ENCODE measurements at regions not wholly inside any gene's neighbourhood (a gene's known extent, or its start where the extent isn't known, plus 50 kb on each side); places are given as distances from the start of the nearest gene placed in this dataset.

DNA sequence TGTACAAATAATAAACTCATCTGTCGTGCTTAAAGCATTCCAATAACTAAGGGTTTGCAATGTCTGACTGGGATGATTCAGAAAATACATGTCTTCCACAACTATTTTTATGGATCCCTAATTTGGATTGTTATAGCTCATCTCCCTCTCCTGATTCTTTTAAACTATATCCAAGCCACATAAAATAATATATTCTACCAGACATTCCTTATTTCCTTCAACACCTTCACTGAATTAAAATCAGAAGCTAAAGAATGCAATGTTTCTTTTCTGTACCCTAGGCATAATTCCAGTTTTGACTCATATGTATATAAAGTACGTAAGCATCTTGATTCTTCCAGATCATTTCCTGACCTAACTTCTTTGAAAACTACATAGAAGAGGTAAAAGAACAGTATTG is 420.4 kb downstream of the EFNB2 start (continued):
- TF ChIP-seq, protein P1, sequence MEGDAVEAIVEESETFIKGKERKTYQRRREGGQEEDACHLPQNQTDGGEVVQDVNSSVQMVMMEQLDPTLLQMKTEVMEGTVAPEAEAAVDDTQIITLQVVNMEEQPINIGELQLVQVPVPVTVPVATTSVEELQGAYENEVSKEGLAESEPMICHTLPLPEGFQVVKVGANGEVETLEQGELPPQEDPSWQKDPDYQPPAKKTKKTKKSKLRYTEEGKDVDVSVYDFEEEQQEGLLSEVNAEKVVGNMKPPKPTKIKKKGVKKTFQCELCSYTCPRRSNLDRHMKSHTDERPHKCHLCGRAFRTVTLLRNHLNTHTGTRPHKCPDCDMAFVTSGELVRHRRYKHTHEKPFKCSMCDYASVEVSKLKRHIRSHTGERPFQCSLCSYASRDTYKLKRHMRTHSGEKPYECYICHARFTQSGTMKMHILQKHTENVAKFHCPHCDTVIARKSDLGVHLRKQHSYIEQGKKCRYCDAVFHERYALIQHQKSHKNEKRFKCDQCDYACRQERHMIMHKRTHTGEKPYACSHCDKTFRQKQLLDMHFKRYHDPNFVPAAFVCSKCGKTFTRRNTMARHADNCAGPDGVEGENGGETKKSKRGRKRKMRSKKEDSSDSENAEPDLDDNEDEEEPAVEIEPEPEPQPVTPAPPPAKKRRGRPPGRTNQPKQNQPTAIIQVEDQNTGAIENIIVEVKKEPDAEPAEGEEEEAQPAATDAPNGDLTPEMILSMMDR (conservative IDR thresholded peaks at IDR 0.05; ENCODE audit: low read depth in 2 of 2), result no peak
- TF ChIP-seq EZH2phosphoT487 (IDR thresholded peaks at IDR 0.05; ENCODE audit: unreplicated experiment), result no peak
- TF ChIP-seq, protein P2, sequence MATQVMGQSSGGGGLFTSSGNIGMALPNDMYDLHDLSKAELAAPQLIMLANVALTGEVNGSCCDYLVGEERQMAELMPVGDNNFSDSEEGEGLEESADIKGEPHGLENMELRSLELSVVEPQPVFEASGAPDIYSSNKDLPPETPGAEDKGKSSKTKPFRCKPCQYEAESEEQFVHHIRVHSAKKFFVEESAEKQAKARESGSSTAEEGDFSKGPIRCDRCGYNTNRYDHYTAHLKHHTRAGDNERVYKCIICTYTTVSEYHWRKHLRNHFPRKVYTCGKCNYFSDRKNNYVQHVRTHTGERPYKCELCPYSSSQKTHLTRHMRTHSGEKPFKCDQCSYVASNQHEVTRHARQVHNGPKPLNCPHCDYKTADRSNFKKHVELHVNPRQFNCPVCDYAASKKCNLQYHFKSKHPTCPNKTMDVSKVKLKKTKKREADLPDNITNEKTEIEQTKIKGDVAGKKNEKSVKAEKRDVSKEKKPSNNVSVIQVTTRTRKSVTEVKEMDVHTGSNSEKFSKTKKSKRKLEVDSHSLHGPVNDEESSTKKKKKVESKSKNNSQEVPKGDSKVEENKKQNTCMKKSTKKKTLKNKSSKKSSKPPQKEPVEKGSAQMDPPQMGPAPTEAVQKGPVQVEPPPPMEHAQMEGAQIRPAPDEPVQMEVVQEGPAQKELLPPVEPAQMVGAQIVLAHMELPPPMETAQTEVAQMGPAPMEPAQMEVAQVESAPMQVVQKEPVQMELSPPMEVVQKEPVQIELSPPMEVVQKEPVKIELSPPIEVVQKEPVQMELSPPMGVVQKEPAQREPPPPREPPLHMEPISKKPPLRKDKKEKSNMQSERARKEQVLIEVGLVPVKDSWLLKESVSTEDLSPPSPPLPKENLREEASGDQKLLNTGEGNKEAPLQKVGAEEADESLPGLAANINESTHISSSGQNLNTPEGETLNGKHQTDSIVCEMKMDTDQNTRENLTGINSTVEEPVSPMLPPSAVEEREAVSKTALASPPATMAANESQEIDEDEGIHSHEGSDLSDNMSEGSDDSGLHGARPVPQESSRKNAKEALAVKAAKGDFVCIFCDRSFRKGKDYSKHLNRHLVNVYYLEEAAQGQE (IDR thresholded peaks at IDR 0.05; ENCODE audit: unreplicated experiment), result no peak

DNA sequence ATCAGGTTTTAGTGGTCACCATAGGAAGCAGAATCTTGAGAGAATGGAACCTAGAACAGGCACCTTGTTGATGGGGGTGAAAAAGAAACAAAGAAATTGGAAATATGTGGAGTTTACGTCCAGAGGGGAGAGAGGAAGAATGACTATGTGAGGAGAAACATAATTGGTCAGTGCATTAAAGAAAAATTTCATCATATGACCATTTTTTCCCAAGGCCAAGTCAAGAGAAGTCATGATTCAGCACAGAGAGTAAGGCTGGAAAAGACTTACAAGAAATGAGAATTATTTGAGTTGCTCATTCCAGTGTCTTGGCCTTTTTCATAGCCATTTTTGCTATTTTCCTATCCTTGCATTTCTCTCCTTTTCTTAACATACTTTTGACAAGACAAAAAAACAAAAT is 421.7 kb downstream of the EFNB2 start:
- Histone ChIP-seq H3F3A (replicated peaks; ENCODE audit: low read depth) (no peaks in the 10 kb centered on the region), H3K9me2 (ENCODE audit: insufficient read depth) (no peaks in the 10 kb centered on the region), H3K36me3 (ENCODE audit: insufficient read depth) (no peaks in the 10 kb centered on the region), H3K27me3 (ENCODE audit: insufficient read depth) (no peaks in the 10 kb centered on the region), H3K4me3 (no peak overlapping the region), H4K20me1 (replicated peaks; ENCODE audit: insufficient read depth) (no peaks in the 10 kb centered on the region), H3K79me2 (replicated peaks; ENCODE audit: insufficient read depth) (no peaks in the 10 kb centered on the region), H3K4me2 (no peak overlapping the region), H3K4me1 (ENCODE audit: insufficient read depth) (peaks cover 18% of the 10 kb centered on the region), H3K27ac (ENCODE audit: low read depth) (no peak overlapping the region), H2AFZ (peak overlapping the region; percentile 28; the same call in 1 of the 2 replicates)
- Mint-ChIP-seq H3K27me3 (ENCODE audit: insufficient read depth, low read depth, poor library complexity) (no peaks in the 10 kb centered on the region), H3K4me1 (peaks cover 11% of the 10 kb centered on the region; the same call in 2 of the 3 replicates), H3K27ac (no peak overlapping the region), H3K36me3 (ENCODE audit: low read depth) (no peaks in the 10 kb centered on the region), H3K4me3 (no peak overlapping the region), H3K9me3 (no peaks in the 10 kb centered on the region)
- DNase-seq (ENCODE audit: low spot score) (no peak), ATAC-seq (no peak)
- TF ChIP-seq, protein P1 (conservative IDR thresholded peaks at IDR 0.05; ENCODE audit: low read depth in 2 of 2), result no peak
- TF ChIP-seq ZNF331 (CRISPR knock-in tag; IDR thresholded peaks at IDR 0.05; ENCODE audit: low read depth), result no peak
- TF ChIP-seq, protein P3, sequence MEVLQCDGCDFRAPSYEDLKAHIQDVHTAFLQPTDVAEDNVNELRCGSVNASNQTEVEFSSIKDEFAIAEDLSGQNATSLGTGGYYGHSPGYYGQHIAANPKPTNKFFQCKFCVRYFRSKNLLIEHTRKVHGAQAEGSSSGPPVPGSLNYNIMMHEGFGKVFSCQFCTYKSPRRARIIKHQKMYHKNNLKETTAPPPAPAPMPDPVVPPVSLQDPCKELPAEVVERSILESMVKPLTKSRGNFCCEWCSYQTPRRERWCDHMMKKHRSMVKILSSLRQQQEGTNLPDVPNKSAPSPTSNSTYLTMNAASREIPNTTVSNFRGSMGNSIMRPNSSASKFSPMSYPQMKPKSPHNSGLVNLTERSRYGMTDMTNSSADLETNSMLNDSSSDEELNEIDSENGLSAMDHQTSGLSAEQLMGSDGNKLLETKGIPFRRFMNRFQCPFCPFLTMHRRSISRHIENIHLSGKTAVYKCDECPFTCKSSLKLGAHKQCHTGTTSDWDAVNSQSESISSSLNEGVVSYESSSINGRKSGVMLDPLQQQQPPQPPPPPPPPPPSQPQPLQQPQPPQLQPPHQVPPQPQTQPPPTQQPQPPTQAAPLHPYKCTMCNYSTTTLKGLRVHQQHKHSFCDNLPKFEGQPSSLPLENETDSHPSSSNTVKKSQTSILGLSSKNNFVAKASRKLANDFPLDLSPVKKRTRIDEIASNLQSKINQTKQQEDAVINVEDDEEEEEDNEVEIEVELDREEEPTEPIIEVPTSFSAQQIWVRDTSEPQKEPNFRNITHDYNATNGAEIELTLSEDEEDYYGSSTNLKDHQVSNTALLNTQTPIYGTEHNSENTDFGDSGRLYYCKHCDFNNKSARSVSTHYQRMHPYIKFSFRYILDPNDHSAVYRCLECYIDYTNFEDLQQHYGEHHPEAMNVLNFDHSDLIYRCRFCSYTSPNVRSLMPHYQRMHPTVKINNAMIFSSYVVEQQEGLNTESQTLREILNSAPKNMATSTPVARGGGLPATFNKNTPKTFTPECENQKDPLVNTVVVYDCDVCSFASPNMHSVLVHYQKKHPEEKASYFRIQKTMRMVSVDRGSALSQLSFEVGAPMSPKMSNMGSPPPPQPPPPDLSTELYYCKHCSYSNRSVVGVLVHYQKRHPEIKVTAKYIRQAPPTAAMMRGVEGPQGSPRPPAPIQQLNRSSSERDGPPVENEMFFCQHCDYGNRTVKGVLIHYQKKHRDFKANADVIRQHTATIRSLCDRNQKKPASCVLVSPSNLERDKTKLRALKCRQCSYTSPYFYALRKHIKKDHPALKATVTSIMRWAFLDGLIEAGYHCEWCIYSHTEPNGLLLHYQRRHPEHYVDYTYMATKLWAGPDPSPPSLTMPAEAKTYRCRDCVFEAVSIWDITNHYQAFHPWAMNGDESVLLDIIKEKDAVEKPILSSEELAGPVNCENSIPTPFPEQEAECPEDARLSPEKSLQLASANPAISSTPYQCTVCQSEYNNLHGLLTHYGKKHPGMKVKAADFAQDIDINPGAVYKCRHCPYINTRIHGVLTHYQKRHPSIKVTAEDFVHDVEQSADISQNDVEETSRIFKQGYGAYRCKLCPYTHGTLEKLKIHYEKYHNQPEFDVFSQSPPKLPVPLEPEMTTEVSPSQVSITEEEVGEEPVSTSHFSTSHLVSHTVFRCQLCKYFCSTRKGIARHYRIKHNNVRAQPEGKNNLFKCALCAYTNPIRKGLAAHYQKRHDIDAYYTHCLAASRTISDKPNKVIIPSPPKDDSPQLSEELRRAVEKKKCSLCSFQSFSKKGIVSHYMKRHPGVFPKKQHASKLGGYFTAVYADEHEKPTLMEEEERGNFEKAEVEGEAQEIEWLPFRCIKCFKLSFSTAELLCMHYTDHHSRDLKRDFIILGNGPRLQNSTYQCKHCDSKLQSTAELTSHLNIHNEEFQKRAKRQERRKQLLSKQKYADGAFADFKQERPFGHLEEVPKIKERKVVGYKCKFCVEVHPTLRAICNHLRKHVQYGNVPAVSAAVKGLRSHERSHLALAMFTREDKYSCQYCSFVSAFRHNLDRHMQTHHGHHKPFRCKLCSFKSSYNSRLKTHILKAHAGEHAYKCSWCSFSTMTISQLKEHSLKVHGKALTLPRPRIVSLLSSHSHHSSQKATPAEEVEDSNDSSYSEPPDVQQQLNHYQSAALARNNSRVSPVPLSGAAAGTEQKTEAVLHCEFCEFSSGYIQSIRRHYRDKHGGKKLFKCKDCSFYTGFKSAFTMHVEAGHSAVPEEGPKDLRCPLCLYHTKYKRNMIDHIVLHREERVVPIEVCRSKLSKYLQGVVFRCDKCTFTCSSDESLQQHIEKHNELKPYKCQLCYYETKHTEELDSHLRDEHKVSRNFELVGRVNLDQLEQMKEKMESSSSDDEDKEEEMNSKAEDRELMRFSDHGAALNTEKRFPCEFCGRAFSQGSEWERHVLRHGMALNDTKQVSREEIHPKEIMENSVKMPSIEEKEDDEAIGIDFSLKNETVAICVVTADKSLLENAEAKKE (CRISPR knock-in tag; IDR thresholded peaks at IDR 0.05), result no peak
- no peak for TF ChIP-seq EZH2phosphoT487 (IDR thresholded peaks at IDR 0.05; ENCODE audit: unreplicated experiment)
- no peak for TF ChIP-seq STAT1 (IDR thresholded peaks at IDR 0.05; ENCODE audit: unreplicated experiment)
- no peak for TF ChIP-seq EZH2 (IDR thresholded peaks at IDR 0.05; ENCODE audit: low read depth, unreplicated experiment)
- TF ChIP-seq ZNF114 (CRISPR knock-in tag; IDR thresholded peaks at IDR 0.05), result no peak
- TF ChIP-seq CREB1 (CRISPR knock-in tag; IDR thresholded peaks at IDR 0.05; ENCODE audit: low read depth), result no peak
- TF ChIP-seq JUNB (IDR thresholded peaks at IDR 0.05; ENCODE audit: unreplicated experiment), result no peak
- TF ChIP-seq NANOG (IDR thresholded peaks at IDR 0.05; ENCODE audit: borderline replicate concordance), result no peak
- no peak for TF ChIP-seq POLR2AphosphoS5 (IDR thresholded peaks at IDR 0.05; ENCODE audit: low read depth)

Measured in GM23338 (cell line).